CD4-positive, alpha-beta T cell treated with Interferon gamma for 1 hour (primary cell): ENCODE measurements at regions not wholly inside any gene's neighbourhood (a gene's known extent, or its start where the extent isn't known, plus 50 kb on each side); places are given as distances from the start of the nearest gene placed in this dataset.

Experiments used
- DNase-seq: peaks from one replicate; pipeline ENCODE4 v3.0.0-alpha.2; 2020

DNA sequence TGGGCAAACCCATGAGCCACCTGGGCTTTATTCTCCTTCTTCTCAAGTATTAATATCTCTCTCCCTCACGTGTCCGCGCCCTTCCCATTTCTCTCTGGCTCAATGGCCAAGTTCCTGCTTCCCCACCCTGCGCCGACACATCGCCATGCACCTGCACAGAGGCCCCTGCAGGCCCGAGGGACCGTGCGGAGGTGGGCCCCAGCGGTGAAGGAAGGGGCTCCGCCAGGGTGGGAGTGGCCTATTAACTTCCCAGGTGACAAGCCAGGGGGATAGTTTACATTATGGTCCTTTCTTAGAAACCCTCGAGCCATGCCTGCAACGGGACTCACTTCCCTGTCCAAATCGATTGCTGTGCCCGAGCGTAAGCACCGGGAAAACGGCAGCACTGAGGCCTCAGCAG, 110.0 kb upstream of the ADARB2 start:
- DNase-seq: no peak

- no peak for DNase-seq
Measured at GRCh38 chr10:1846032-1846431, 108.7 kb upstream of the ADARB2 start.

- DNase-seq: no peak
Measured at GRCh38 chr10:1841759-1842158, 104.4 kb upstream of the ADARB2 start.

DNA sequence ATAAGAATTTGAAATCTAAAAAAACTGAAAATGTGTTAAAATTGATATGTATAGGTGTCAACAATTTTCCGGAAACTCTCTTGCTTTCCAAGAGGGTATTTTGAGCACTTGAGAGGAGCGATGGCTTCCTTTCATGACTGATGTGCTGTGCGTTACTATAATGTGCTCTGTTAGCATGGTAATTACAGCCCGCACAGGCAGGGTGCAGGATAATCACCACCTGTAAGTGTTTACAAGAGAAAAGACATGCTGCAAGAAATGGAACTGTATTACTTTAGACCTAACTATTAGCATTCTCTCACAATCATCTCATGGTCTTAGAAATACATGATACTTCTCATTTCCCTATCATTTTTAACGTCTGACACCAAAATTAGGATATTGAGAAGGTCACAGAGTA, 92.4 kb upstream of the ADARB2 start:
- no peak for DNase-seq

- no peak for DNase-seq
Measured at GRCh38 chr10:1824928-1825327, 87.6 kb upstream of the ADARB2 start.

DNA sequence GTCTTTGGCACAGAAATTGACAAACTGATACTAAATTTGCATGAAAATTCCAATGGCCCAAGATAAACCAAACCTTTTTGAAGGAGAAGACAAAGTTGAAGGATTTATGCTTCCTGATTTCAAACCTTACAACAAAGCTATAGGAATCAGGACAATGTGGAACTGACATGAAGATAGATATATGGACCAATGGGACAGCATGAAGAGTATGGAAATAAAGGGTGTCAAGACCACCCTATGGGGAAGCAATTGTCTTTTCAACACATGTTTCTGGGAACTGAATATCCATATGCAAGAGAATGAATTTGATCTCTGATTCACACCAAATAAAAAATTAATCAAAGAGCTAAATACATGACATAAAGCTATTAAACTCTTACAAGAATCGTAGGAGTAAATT, 77.2 kb upstream of the ADARB2 start:
- DNase-seq: no peak

GRCh38 chr10:1809139-1809741, 71.9 kb upstream of the ADARB2 start:
- DNase-seq: no peak

- DNase-seq: no peak
Measured at GRCh38 chr10:1807924-1808323, 70.6 kb upstream of the ADARB2 start.

DNA sequence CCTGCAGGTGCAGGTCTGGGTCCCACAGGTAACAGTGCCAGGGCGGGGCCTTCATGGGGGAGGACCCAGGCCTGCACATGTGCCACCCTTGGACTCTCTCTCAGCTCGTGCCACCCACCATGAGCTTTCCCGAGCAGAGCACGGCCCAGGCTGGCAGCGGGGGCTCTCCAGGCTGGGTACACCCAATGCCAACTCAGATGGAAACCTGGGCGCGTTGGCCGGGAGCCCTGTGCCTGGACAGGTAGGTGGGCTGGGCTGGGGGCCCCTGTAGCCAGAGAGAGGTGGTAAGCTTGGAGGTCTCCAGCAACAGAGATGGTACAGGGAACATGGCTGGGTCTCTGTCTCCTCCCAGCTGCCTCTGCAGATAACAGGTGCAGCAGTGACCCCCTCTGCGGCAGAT, 69.9 kb upstream of the ADARB2 start:
- no peak for DNase-seq

DNA sequence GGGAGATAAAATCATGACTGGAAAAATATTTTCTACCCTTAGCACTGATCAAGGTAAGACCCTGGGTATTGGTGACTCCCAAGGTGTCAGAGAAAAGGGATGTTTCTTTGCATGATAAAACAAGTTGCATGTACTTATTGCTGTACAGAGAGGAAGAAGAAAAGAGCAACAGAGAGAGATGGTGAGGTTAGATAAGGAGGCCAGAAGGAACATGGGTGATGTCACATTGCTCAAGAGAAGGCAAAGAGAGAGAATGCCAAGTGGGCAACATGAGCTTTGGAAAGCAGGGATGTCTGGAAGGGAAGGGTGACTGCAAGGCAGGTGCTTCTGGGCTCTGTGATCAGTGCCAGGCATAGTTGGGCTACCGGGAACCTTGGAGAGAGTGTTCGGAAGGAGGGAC, 65.1 kb upstream of the ADARB2 start:
- DNase-seq: no peak

GRCh38 chr10:1788401-1788800, 51.1 kb upstream of the ADARB2 start:
- DNase-seq: no peak
